OCI-LY1 (cell line): ENCODE measurements at regions not wholly inside any gene's neighbourhood (a gene's known extent, or its start where the extent isn't known, plus 50 kb on each side); places are given as distances from the start of the nearest gene placed in this dataset.

ENCODE experiments used
- CTCF ChIP-seq: fragments of 200-600 bp; sonication (generic), shearing (Covaris generic); IDR thresholded peaks from 2 replicates; pipeline ENCODE4 v1.5.1; 2017; ENCODE audit warnings: mild to moderate bottlenecking, antibody characterized with exemption, low read length, moderate library complexity, mixed read lengths
- EZH2 ChIP-seq: fragments of 200-600 bp; sonication (generic), shearing (Covaris generic); IDR thresholded peaks from 2 replicates; pipeline ENCODE4 v1.8.0; 2017; ENCODE audit warnings: borderline replicate concordance, mixed run types, mild to moderate bottlenecking, antibody characterized with exemption, low read length, moderate library complexity, mixed read lengths

GRCh38 chr5:135218790-135219568 lies 180.1 kb downstream of the MACROH2A1 start:
- TF ChIP-seq CTCF: no peak
- no peak for TF ChIP-seq EZH2
